OCI-LY3 (cell line): ENCODE measurements at regions not wholly inside any gene's neighbourhood (a gene's known extent, or its start where the extent isn't known, plus 50 kb on each side); places are given as distances from the start of the nearest gene placed in this dataset.

Experiments
- EZH2phosphoT487 ChIP-seq: fragments of 200-600 bp; shearing (Covaris generic); IDR thresholded peaks from 2 replicates; pipeline ENCODE4 v1.6.1; 2018; ENCODE audit warnings: antibody characterized with exemption, mixed run types, low read depth
- TF ChIP-seq, protein P1 (sequence below): fragments of 200-600, 300-600 bp; sonication (generic); IDR thresholded peaks from 2 replicates; pipeline ENCODE4 v1.5.1; 2014; ENCODE audit warnings: antibody characterized with exemption, low read length, low read depth

DNA sequence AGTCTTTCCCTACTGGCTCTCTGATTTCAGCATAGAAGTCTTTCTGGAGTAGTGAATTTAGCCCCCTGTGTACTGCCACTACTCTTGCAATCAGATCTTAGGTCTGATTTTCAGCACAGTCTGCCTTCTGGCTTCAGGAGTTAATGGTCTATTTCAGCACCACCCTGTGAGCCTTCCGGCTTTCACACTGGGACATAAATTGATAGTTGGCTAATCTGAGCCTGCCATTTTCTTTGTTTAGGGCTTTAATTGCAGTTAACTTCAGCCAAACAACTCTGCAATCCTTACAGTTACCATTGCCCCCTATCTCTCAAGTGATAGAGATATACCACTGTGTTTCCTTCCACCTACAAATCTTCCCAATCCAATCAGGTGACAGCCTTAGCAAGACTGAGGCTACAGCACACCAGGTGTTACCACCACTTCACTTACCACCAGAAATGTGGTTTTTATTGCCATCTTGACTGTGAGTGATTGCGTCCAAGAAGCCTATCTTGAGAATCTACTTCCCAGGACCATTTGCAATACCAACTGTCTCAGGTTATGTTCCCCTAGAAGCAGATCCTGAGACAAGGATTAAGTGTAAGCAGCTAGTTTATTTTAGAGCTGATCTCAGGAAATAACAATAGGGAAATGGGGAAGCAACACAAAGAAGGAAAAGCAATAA is 51.9 kb upstream of the NEK6 start:
- TF ChIP-seq, protein P1, sequence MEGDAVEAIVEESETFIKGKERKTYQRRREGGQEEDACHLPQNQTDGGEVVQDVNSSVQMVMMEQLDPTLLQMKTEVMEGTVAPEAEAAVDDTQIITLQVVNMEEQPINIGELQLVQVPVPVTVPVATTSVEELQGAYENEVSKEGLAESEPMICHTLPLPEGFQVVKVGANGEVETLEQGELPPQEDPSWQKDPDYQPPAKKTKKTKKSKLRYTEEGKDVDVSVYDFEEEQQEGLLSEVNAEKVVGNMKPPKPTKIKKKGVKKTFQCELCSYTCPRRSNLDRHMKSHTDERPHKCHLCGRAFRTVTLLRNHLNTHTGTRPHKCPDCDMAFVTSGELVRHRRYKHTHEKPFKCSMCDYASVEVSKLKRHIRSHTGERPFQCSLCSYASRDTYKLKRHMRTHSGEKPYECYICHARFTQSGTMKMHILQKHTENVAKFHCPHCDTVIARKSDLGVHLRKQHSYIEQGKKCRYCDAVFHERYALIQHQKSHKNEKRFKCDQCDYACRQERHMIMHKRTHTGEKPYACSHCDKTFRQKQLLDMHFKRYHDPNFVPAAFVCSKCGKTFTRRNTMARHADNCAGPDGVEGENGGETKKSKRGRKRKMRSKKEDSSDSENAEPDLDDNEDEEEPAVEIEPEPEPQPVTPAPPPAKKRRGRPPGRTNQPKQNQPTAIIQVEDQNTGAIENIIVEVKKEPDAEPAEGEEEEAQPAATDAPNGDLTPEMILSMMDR = no peak
- TF ChIP-seq EZH2phosphoT487 = no peak
